HUES64 (cell line): ENCODE measurements at regions not wholly inside any gene's neighbourhood (a gene's known extent, or its start where the extent isn't known, plus 50 kb on each side); places are given as distances from the start of the nearest gene placed in this dataset.

ENCODE experiments used
- H3K27ac ChIP-seq: 2 replicates; pipeline ENCODE4 v1.7.0; 2013; ENCODE audit warnings: low read depth, low read length, inconsistent platforms
- H3K27me3 ChIP-seq: 2 replicates; pipeline ENCODE4 v1.6.1; 2013; ENCODE audit warnings: mild to moderate bottlenecking, low read length; ENCODE audit not compliant: insufficient read depth
- H3K36me3 ChIP-seq: 2 replicates; pipeline ENCODE4 v1.6.1; 2013; ENCODE audit warnings: mild to moderate bottlenecking, low read length; ENCODE audit not compliant: insufficient read depth
- H3K4me1 ChIP-seq: 2 replicates; pipeline ENCODE4 v1.6.1; 2013; ENCODE audit warnings: mild to moderate bottlenecking, low read length, moderate library complexity; ENCODE audit not compliant: insufficient read depth
- H3K4me3 ChIP-seq: 2 replicates; pipeline ENCODE4 v1.5.1; 2013; ENCODE audit warnings: mild to moderate bottlenecking, low read length, moderate library complexity
- H3K9ac ChIP-seq: 2 replicates; pipeline ENCODE4 v1.6.1; 2013; ENCODE audit warnings: mild to moderate bottlenecking, low read depth, low read length
- H3K9me3 ChIP-seq: 2 replicates; pipeline ENCODE4 v1.6.1; 2013; ENCODE audit warnings: low read depth, low read length; ENCODE audit not compliant: insufficient read depth
- WGBS: fragments of 150-250, 120-280 bp; methylation state at CpG from one replicate; pipeline ENCODE4 v1.1.7; 2013; ENCODE audit warnings: missing lambda C conversion rate; 5-methylcytosine and 5-hydroxymethylcytosine counted together

- Histone ChIP-seq H3K9me3 (no peaks in the 10 kb centered on the region), H3K4me3 (no peak overlapping the region), H3K4me1 (no peaks in the 10 kb centered on the region; the same call in 1 of the 2 replicates), H3K36me3 (no peaks in the 10 kb centered on the region), H3K9ac (no peak overlapping the region), H3K27me3 (no peaks in the 10 kb centered on the region), H3K27ac (no peak overlapping the region)
- 85% methylated on average over 5 of the region's 5 CpGs for WGBS
Observed at GRCh38 chr15:93458597-93458996, 369.6 kb upstream of the RGMA start.

GRCh38 chr15:93454788-93455187 lies 365.8 kb upstream of the RGMA start:
- Histone ChIP-seq H3K9ac (no peak overlapping the region), H3K4me3 (no peak overlapping the region), H3K4me1 (peaks cover 26% of the 10 kb centered on the region), H3K27ac (no peak overlapping the region), H3K9me3 (no peaks in the 10 kb centered on the region), H3K36me3 (no peaks in the 10 kb centered on the region), H3K27me3 (no peaks in the 10 kb centered on the region)
- WGBS: 60% methylated on average over 7 of the region's 7 CpGs

GRCh38 chr15:93452537-93453211 lies 363.7 kb upstream of the RGMA start:
- no peaks in the 10 kb centered on the region for H3K27me3 ChIP-seq
- no peaks in the 10 kb centered on the region for H3K36me3 ChIP-seq
- H3K9ac ChIP-seq: no peak overlapping the region
- H3K27ac ChIP-seq: no peak overlapping the region
- no peaks in the 10 kb centered on the region for H3K9me3 ChIP-seq
- H3K4me1 ChIP-seq: peaks cover 26% of the 10 kb centered on the region
- H3K4me3 ChIP-seq: no peak overlapping the region

- Histone ChIP-seq H3K9me3 (no peaks in the 10 kb centered on the region), H3K27ac (no peak overlapping the region), H3K4me1 (peaks cover 26% of the 10 kb centered on the region), H3K36me3 (no peaks in the 10 kb centered on the region), H3K27me3 (no peaks in the 10 kb centered on the region), H3K9ac (no peak overlapping the region), H3K4me3 (no peak overlapping the region)
- 66% methylated on average over 2 of the region's 2 CpGs for WGBS
Observed at GRCh38 chr15:93451822-93452221, 362.8 kb upstream of the RGMA start.

- WGBS: 72% methylated on average over 5 of the region's 6 CpGs
- Histone ChIP-seq H3K4me3 (no peak overlapping the region), H3K4me1 (peaks cover 26% of the 10 kb centered on the region), H3K27me3 (no peaks in the 10 kb centered on the region), H3K36me3 (no peaks in the 10 kb centered on the region), H3K9me3 (no peaks in the 10 kb centered on the region), H3K27ac (no peak overlapping the region), H3K9ac (no peak overlapping the region)
Observed at GRCh38 chr15:93451265-93451664, 362.3 kb upstream of the RGMA start.

GRCh38 chr15:93449798-93450197 lies 360.8 kb upstream of the RGMA start:
- H3K9me3 ChIP-seq: no peaks in the 10 kb centered on the region
- no peak overlapping the region for H3K9ac ChIP-seq
- no peak overlapping the region for H3K4me3 ChIP-seq
- H3K4me1 ChIP-seq: peaks cover 26% of the 10 kb centered on the region
- H3K27me3 ChIP-seq: no peaks in the 10 kb centered on the region
- H3K27ac ChIP-seq: no peak overlapping the region
- no peaks in the 10 kb centered on the region for H3K36me3 ChIP-seq
- WGBS: 91% methylated on average over 2 of the region's 2 CpGs

- Histone ChIP-seq H3K4me3 (no peak overlapping the region), H3K27ac (no peak overlapping the region), H3K36me3 (no peaks in the 10 kb centered on the region), H3K9ac (no peak overlapping the region), H3K9me3 (no peaks in the 10 kb centered on the region), H3K4me1 (no peaks in the 10 kb centered on the region), H3K27me3 (no peaks in the 10 kb centered on the region)
- WGBS: 65% methylated on average over 4 of the region's 4 CpGs
Observed at GRCh38 chr15:93438310-93438709, 349.3 kb upstream of the RGMA start.

- Histone ChIP-seq H3K9me3 (no peaks in the 10 kb centered on the region), H3K27ac (no peak overlapping the region), H3K36me3 (no peaks in the 10 kb centered on the region), H3K27me3 (no peaks in the 10 kb centered on the region), H3K9ac (no peak overlapping the region), H3K4me3 (no peak overlapping the region), H3K4me1 (peaks cover 10% of the 10 kb centered on the region; the same call in 1 of the 2 replicates)
- 93% methylated on average over 25 of the region's 28 CpGs for WGBS
Observed at GRCh38 chr15:93432474-93432873, 343.5 kb upstream of the RGMA start.

GRCh38 chr15:93428807-93429351 lies 339.9 kb upstream of the RGMA start:
- Histone ChIP-seq H3K27ac (no peak overlapping the region), H3K9me3 (no peaks in the 10 kb centered on the region; the same call in 1 of the 2 replicates), H3K27me3 (no peaks in the 10 kb centered on the region), H3K9ac (no peak overlapping the region), H3K36me3 (no peaks in the 10 kb centered on the region), H3K4me3 (no peak overlapping the region), H3K4me1 (peaks cover 10% of the 10 kb centered on the region; the same call in 1 of the 2 replicates)
- WGBS: 68% methylated on average over 2 of the region's 2 CpGs

- Histone ChIP-seq H3K4me3 (no peak overlapping the region), H3K36me3 (no peaks in the 10 kb centered on the region), H3K9ac (no peak overlapping the region), H3K9me3 (no peaks in the 10 kb centered on the region; the same call in 1 of the 2 replicates), H3K4me1 (peaks cover 10% of the 10 kb centered on the region; the same call in 1 of the 2 replicates), H3K27ac (no peak overlapping the region), H3K27me3 (no peaks in the 10 kb centered on the region)
- WGBS: 60% methylated on average over 3 of the region's 3 CpGs
Observed at GRCh38 chr15:93428150-93428549, 339.1 kb upstream of the RGMA start.

- no peak overlapping the region for H3K27ac ChIP-seq
- H3K9me3 ChIP-seq: no peaks in the 10 kb centered on the region; the same call in 1 of the 2 replicates
- no peak overlapping the region for H3K9ac ChIP-seq
- 95% methylated on average over 9 of the region's 9 CpGs for WGBS
- no peak overlapping the region for H3K4me3 ChIP-seq
- no peaks in the 10 kb centered on the region for H3K36me3 ChIP-seq
- peaks cover 10% of the 10 kb centered on the region; the same call in 1 of the 2 replicates for H3K4me1 ChIP-seq
- no peaks in the 10 kb centered on the region for H3K27me3 ChIP-seq
Observed at GRCh38 chr15:93424131-93424530, 335.1 kb upstream of the RGMA start.
